ENCODE measurements at regions not wholly inside any gene's neighbourhood (a gene's known extent, or its start where the extent isn't known, plus 50 kb on each side); places are given as distances from the start of the nearest gene placed in this dataset.

DNA sequence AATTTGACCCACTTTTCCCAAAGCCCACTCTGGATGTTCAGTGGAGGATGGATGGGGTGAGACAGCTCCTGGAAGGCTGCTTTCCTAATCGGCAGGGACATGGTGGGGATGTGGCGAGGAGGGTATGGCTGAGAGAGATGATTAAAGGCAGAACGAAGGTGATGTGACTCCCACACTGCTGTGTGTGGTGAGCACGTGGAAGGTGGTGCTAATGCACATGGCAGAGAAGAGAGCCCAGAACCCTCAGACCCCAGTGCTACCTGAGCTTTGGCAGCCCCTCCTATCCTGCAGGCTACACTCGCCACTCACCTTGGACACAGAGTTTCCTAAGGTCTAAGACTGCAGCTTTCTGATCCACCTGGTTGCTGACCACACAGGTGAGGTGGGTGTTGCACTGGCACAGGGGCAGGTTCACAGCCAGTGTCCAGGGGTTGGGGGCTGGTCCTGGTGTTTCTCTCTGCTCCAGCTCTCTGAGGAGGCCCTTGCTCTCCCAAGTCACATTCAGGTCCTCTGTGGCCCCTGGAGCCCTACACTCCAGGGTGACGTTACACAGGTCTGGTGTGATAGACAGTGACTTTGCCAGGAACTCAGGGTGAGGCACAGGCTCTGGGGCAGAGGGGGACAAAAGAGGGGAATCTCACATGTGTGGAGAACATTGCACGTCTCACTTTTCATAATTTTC, 151.4 kb upstream of the ETV3 start:
- Histone ChIP-seq H3K4me1 (ENCODE audit: control extremely low read depth in 1 of 4, control insufficient read depth in 4 of 4, insufficient read depth in 4 of 4, low read length in 3 of 4) (peaks cover 0 to 7% (median 2%) of the 10 kb centered on the region in 4 experiments), H3K9me3 (ENCODE audit: control extremely low read depth in 1 of 5, control insufficient read depth in 4 of 5, insufficient read depth in 2 of 5, low read depth in 1 of 5, low read length in 4 of 5) (no peaks in the 10 kb centered on the region), H3K27ac (ENCODE audit: insufficient read depth in 1 of 2, low read depth in 1 of 2, low read length in 2 of 2, poor library complexity in 1 of 2, severe bottlenecking in 2 of 2) (no peak overlapping the region), H3K4me3 (ENCODE audit: control insufficient read depth in 1 of 7, extremely low read depth in 1 of 7, insufficient read depth in 4 of 7, low read depth in 2 of 7, low read length in 6 of 7) (no peak overlapping the region), H3K36me3 (ENCODE audit: control insufficient read depth in 4 of 4, insufficient read depth in 4 of 4, low read length in 3 of 4) (no peaks in the 10 kb centered on the region), H3K27me3 (replicated peaks in 2 of 5; ENCODE audit: control insufficient read depth in 4 of 5, insufficient read depth in 5 of 5, low read length in 4 of 5) (peaks cover 0 to 2% (median 0%) of the 10 kb centered on the region in 5 experiments)
- 95% methylated on average over 7 of the region's 7 CpGs for WGBS (ENCODE audit: insufficient coverage)
- DNase-seq: no peak
- ChIA-PET CTCF (no interaction called here), POLR2A (no interaction called here)

DNA sequence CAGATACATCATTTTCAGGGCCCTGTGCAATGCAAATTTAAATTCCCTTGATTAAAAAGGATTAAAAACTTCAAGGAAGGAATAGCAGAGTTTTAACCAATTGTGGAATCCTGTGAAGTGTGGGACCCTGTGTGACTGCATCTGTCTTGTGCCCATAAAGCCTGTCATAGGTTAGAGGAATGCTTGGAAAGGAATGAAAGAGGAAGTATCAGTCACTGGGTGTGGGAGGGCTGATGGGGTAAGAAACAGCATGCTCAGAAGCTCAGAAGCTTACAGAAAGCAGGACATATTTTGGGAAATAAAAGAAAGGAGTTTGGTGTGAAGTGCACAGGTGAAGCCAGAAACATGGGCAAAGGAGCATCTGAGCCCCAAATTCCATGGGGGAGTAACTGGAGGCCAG, 150.8 kb upstream of the ETV3 start:
- no peaks in the 10 kb centered on the region for H3K9me3 ChIP-seq (ENCODE audit: control extremely low read depth in 1 of 5, control insufficient read depth in 4 of 5, insufficient read depth in 2 of 5, low read depth in 1 of 5, low read length in 4 of 5)
- DNase-seq: peak in 2 of 3 donors; percentile 34 to 44
- ChIA-PET CTCF (no interaction called here), POLR2A (no interaction called here)
- H3K4me1 ChIP-seq (ENCODE audit: control extremely low read depth in 1 of 4, control insufficient read depth in 4 of 4, insufficient read depth in 4 of 4, low read length in 3 of 4): peaks cover 0 to 7% (median 2%) of the 10 kb centered on the region in 4 experiments
- no peak overlapping the region for H3K27ac ChIP-seq (ENCODE audit: insufficient read depth in 1 of 2, low read depth in 1 of 2, low read length in 2 of 2, poor library complexity in 1 of 2, severe bottlenecking in 2 of 2)
- peaks cover 0 to 2% (median 0%) of the 10 kb centered on the region in 5 experiments for H3K27me3 ChIP-seq (replicated peaks in 2 of 5; ENCODE audit: control insufficient read depth in 4 of 5, insufficient read depth in 5 of 5, low read length in 4 of 5)
- no peaks in the 10 kb centered on the region for H3K36me3 ChIP-seq (ENCODE audit: control insufficient read depth in 4 of 4, insufficient read depth in 4 of 4, low read length in 3 of 4)
- no peak overlapping the region for H3K4me3 ChIP-seq (ENCODE audit: control insufficient read depth in 1 of 7, extremely low read depth in 1 of 7, insufficient read depth in 4 of 7, low read depth in 2 of 7, low read length in 6 of 7)

DNA sequence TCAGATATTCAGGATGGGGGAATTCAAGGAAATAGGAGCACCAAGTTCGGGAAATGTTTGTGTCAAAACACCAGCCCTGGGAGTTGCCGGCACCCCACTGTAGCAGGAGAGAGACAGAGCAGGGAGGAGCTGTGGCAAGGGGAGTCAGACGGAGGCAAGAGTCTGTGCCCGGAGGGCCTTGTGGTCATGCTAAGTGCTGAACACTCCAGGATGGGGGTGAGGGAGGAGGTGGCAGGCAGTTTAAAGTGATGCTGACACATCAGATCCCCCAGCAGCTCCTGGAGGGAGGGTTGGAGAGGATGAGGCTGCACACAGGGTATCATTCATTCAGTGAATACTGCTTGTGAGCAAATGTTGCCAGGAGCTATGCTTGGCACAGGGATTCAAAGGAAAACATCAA, 150.3 kb upstream of the ETV3 start:
- H3K9me3 ChIP-seq (ENCODE audit: control extremely low read depth in 1 of 5, control insufficient read depth in 4 of 5, insufficient read depth in 2 of 5, low read depth in 1 of 5, low read length in 4 of 5): no peaks in the 10 kb centered on the region
- peaks cover 0 to 7% (median 2%) of the 10 kb centered on the region in 4 experiments for H3K4me1 ChIP-seq (ENCODE audit: control extremely low read depth in 1 of 4, control insufficient read depth in 4 of 4, insufficient read depth in 4 of 4, low read length in 3 of 4)
- peaks cover 0 to 2% (median 0%) of the 10 kb centered on the region in 5 experiments for H3K27me3 ChIP-seq (replicated peaks in 2 of 5; ENCODE audit: control insufficient read depth in 4 of 5, insufficient read depth in 5 of 5, low read length in 4 of 5)
- no peak for DNase-seq
- POLR2A ChIA-PET: no interaction called here
- WGBS (ENCODE audit: insufficient coverage): 96% methylated on average over 4 of the region's 4 CpGs
- no peaks in the 10 kb centered on the region for H3K36me3 ChIP-seq (ENCODE audit: control insufficient read depth in 4 of 4, insufficient read depth in 4 of 4, low read length in 3 of 4)
- no peak overlapping the region for H3K27ac ChIP-seq (ENCODE audit: insufficient read depth in 1 of 2, low read depth in 1 of 2, low read length in 2 of 2, poor library complexity in 1 of 2, severe bottlenecking in 2 of 2)
- no peak overlapping the region for H3K4me3 ChIP-seq (ENCODE audit: control insufficient read depth in 1 of 7, extremely low read depth in 1 of 7, insufficient read depth in 4 of 7, low read depth in 2 of 7, low read length in 6 of 7)
- CTCF ChIA-PET: no interaction called here

DNA sequence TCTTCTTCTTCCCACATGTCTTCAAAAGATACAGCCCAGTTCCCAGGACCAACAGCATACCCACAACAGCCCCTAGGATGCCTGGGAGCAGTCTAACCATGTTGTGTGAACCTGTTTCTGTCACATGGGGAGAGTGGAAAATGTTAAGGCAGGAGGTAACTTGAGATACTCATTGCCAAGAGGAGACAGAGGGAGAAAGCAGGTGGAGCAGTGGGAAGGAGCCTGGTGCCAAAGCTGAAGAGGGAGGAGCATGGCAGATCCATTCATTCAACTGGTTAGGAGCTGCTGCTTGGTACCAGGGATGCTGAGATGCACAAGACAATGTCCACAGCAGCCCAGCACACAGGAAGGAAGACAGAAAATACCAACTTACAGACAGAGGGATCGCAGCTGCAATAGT, 149.8 kb upstream of the ETV3 start:
- ChIA-PET CTCF (no interaction called here), POLR2A (no interaction called here)
- no peaks in the 10 kb centered on the region for H3K36me3 ChIP-seq (ENCODE audit: control insufficient read depth in 4 of 4, insufficient read depth in 4 of 4, low read length in 3 of 4)
- H3K4me1 ChIP-seq (ENCODE audit: control extremely low read depth in 1 of 4, control insufficient read depth in 4 of 4, insufficient read depth in 4 of 4, low read length in 3 of 4): peaks cover 0 to 7% (median 2%) of the 10 kb centered on the region in 4 experiments
- H3K4me3 ChIP-seq (ENCODE audit: control insufficient read depth in 1 of 7, extremely low read depth in 1 of 7, insufficient read depth in 4 of 7, low read depth in 2 of 7, low read length in 6 of 7): no peak overlapping the region
- no peak for DNase-seq
- peaks cover 0 to 6% (median 0%) of the 10 kb centered on the region in 5 experiments for H3K27me3 ChIP-seq (replicated peaks in 2 of 5; ENCODE audit: control insufficient read depth in 4 of 5, insufficient read depth in 5 of 5, low read length in 4 of 5)
- WGBS (ENCODE audit: insufficient coverage): 33% methylated on average over 1 of the region's 1 CpG
- H3K27ac ChIP-seq (ENCODE audit: insufficient read depth in 1 of 2, low read depth in 1 of 2, low read length in 2 of 2, poor library complexity in 1 of 2, severe bottlenecking in 2 of 2): no peak overlapping the region
- H3K9me3 ChIP-seq (ENCODE audit: control extremely low read depth in 1 of 5, control insufficient read depth in 4 of 5, insufficient read depth in 2 of 5, low read depth in 1 of 5, low read length in 4 of 5): no peaks in the 10 kb centered on the region

DNA sequence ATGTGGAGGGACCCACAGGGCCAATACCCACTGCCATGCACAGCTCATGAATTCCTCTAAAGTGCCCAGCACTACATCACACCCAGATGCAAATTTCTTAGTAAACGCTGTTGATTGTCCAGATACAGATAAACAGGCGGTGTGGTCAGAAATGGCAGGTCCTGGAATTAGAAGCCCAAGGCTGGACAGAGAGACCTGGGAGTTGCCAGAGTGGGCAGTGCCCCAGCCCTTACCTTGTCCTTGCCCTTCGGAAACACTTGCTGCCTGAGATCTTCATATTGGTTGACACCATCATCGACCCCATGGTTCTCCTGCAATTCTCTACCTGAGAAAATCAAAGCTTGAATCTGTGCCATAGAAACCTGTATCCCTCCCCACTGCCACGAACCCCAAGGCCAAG, 149.3 kb upstream of the ETV3 start:
- no peaks in the 10 kb centered on the region for H3K9me3 ChIP-seq (ENCODE audit: control extremely low read depth in 1 of 5, control insufficient read depth in 4 of 5, insufficient read depth in 2 of 5, low read depth in 1 of 5, low read length in 4 of 5)
- CTCF ChIA-PET: no interaction called here
- H3K4me3 ChIP-seq (ENCODE audit: control insufficient read depth in 1 of 7, extremely low read depth in 1 of 7, insufficient read depth in 4 of 7, low read depth in 2 of 7, low read length in 6 of 7): no peak overlapping the region
- H3K27ac ChIP-seq (ENCODE audit: insufficient read depth in 1 of 2, low read depth in 1 of 2, low read length in 2 of 2, poor library complexity in 1 of 2, severe bottlenecking in 2 of 2): no peak overlapping the region
- H3K27me3 ChIP-seq (replicated peaks in 2 of 5; ENCODE audit: control insufficient read depth in 4 of 5, insufficient read depth in 5 of 5, low read length in 4 of 5): peaks cover 0 to 8% (median 0%) of the 10 kb centered on the region in 5 experiments
- H3K36me3 ChIP-seq (ENCODE audit: control insufficient read depth in 4 of 4, insufficient read depth in 4 of 4, low read length in 3 of 4): no peaks in the 10 kb centered on the region
- POLR2A ChIA-PET: no interaction called here
- peaks cover 0 to 7% (median 2%) of the 10 kb centered on the region in 4 experiments for H3K4me1 ChIP-seq (ENCODE audit: control extremely low read depth in 1 of 4, control insufficient read depth in 4 of 4, insufficient read depth in 4 of 4, low read length in 3 of 4)
- 93% methylated on average over 5 of the region's 5 CpGs for WGBS (ENCODE audit: insufficient coverage)
- no peak for DNase-seq

DNA sequence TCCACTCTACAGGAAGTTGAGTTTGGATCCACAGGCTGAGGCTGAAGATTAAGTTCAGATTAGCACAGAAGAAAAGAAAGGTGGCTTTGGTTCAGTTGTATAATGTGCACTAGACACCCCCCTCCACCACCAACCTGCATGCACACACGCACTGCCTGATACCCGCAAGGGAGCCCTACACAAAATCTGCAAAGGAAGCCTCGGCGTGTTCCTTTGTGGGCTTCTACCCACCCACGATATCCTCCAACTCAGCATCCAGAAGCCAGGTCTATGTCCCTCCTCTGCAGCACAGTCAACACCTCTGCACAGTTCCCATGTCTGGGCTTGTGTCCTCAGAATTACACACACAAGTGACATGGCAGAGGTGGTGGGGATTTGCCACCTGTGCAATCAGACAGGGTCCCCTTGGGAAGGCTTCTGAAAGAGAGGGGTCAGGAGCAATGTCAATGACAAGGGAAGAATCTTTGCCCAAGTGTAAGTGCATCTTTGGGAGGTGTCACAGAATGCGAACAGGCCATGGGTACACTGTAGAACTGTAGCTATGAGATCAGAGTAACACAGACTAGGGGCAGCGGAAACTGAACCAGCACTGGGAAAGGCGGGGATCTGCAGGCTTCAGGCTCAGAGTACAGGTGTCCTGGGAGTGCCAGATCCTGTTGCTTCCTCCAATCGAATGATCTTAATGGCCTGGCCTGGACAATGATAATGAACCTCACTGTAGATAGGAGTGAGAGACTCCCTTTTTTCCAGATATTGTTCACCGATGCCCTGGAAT, 148.6 kb upstream of the ETV3 start:
- CTCF ChIA-PET: no interaction called here
- Histone ChIP-seq H3K36me3 (ENCODE audit: control insufficient read depth in 4 of 4, insufficient read depth in 4 of 4, low read length in 3 of 4) (no peaks in the 10 kb centered on the region), H3K27me3 (replicated peaks in 2 of 5; ENCODE audit: control insufficient read depth in 4 of 5, insufficient read depth in 5 of 5, low read length in 4 of 5) (peaks cover 0 to 8% (median 0%) of the 10 kb centered on the region in 5 experiments), H3K9me3 (ENCODE audit: control extremely low read depth in 1 of 5, control insufficient read depth in 4 of 5, insufficient read depth in 2 of 5, low read depth in 1 of 5, low read length in 4 of 5) (no peaks in the 10 kb centered on the region), H3K27ac (ENCODE audit: insufficient read depth in 1 of 2, low read depth in 1 of 2, low read length in 2 of 2, poor library complexity in 1 of 2, severe bottlenecking in 2 of 2) (no peak overlapping the region), H3K4me3 (ENCODE audit: control insufficient read depth in 1 of 7, extremely low read depth in 1 of 7, insufficient read depth in 4 of 7, low read depth in 2 of 7, low read length in 6 of 7) (no peak overlapping the region), H3K4me1 (ENCODE audit: control extremely low read depth in 1 of 4, control insufficient read depth in 4 of 4, insufficient read depth in 4 of 4, low read length in 3 of 4) (peaks cover 0 to 7% (median 2%) of the 10 kb centered on the region in 4 experiments)
- POLR2A ChIA-PET: no interaction called here
- no peak for DNase-seq
- WGBS (ENCODE audit: insufficient coverage): 98% methylated on average over 8 of the region's 10 CpGs

DNA sequence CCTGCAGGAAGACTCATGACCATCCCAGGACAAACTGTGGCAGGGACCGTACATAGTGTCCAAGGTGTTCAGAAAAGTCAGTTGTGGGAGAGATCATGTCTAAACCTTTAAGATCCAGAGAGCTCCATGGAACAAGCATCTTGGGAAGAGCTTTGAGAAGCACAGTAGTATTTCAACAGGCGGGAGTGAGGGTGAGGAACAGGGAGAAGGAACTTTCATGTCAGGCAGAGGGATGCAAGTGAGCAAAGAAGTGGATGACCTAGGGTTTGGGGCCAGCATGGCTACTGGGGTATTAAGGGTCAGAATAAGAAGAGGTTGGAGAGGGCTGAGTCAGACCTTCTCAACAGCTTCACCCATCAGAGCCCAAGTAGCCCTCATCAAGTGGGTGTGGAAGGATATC, 147.9 kb upstream of the ETV3 start:
- Histone ChIP-seq H3K27ac (ENCODE audit: insufficient read depth in 1 of 2, low read depth in 1 of 2, low read length in 2 of 2, poor library complexity in 1 of 2, severe bottlenecking in 2 of 2) (no peak overlapping the region), H3K27me3 (replicated peaks in 2 of 5; ENCODE audit: control insufficient read depth in 4 of 5, insufficient read depth in 5 of 5, low read length in 4 of 5) (peaks cover 0 to 8% (median 0%) of the 10 kb centered on the region in 5 experiments), H3K4me3 (ENCODE audit: control insufficient read depth in 1 of 7, extremely low read depth in 1 of 7, insufficient read depth in 4 of 7, low read depth in 2 of 7, low read length in 6 of 7) (no peak overlapping the region), H3K4me1 (ENCODE audit: control extremely low read depth in 1 of 4, control insufficient read depth in 4 of 4, insufficient read depth in 4 of 4, low read length in 3 of 4) (peaks cover 0 to 7% (median under 1%) of the 10 kb centered on the region in 4 experiments), H3K36me3 (ENCODE audit: control insufficient read depth in 4 of 4, insufficient read depth in 4 of 4, low read length in 3 of 4) (no peaks in the 10 kb centered on the region), H3K9me3 (ENCODE audit: control extremely low read depth in 1 of 5, control insufficient read depth in 4 of 5, insufficient read depth in 2 of 5, low read depth in 1 of 5, low read length in 4 of 5) (no peaks in the 10 kb centered on the region)
- DNase-seq: no peak
- WGBS (ENCODE audit: insufficient coverage): 100% methylated on average over 2 of the region's 2 CpGs
- ChIA-PET POLR2A (no interaction called here), CTCF (no interaction called here)

Measured in common myeloid progenitor, CD34-positive (primary cell).